GM23248 (cell line): ENCODE measurements at regions not wholly inside any gene's neighbourhood (a gene's known extent, or its start where the extent isn't known, plus 50 kb on each side); places are given as distances from the start of the nearest gene placed in this dataset.
A peak's percentile ranks its signal among the peaks of the same experiment; 100 is the strongest.

Experiments
- DNase-seq: peaks from one replicate; pipeline ENCODE4 v3.0.0-alpha.2; 2015
- H2AFZ ChIP-seq: fragments of 200-600 bp; sonication (generic); 2 replicates; pipeline ENCODE4 v1.6.1; 2016; ENCODE audit warnings: antibody characterized with exemption
- H3F3A ChIP-seq: fragments of 200-600 bp; sonication (generic); 2 replicates; pipeline ENCODE4 v1.6.1; 2016; ENCODE audit warnings: mild to moderate bottlenecking, antibody characterized with exemption, mixed run types; ENCODE audit not compliant: insufficient read depth
- H3K27ac ChIP-seq: fragments of 200-600 bp; sonication (generic); 2 replicates; pipeline ENCODE4 v1.5.1; 2016; ENCODE audit warnings: mild to moderate bottlenecking
- H3K27me3 ChIP-seq: fragments of 200-600 bp; sonication (generic); replicated peaks from 2 replicates; pipeline ENCODE4 v1.6.1; 2016; ENCODE audit warnings: mild to moderate bottlenecking; ENCODE audit not compliant: insufficient read depth
- H3K36me3 ChIP-seq: fragments of 200-600 bp; sonication (generic); 2 replicates; pipeline ENCODE4 v1.6.1; 2016; ENCODE audit warnings: low read depth, mild to moderate bottlenecking
- H3K4me1 ChIP-seq: fragments of 200-600 bp; sonication (generic); 2 replicates; pipeline ENCODE4 v1.6.1; 2016; ENCODE audit warnings: mild to moderate bottlenecking; ENCODE audit not compliant: insufficient read depth
- H3K4me2 ChIP-seq: fragments of 200-600 bp; sonication (generic); one replicate; pipeline ENCODE4 v1.6.1; 2016; ENCODE audit warnings: mild to moderate bottlenecking; ENCODE audit not compliant: unreplicated experiment
- H3K4me3 ChIP-seq: fragments of 200-600 bp; sonication (generic); 2 replicates; pipeline ENCODE4 v1.5.1; 2016; ENCODE audit warnings: mild to moderate bottlenecking
- H3K79me2 ChIP-seq: fragments of 200-600 bp; sonication (generic); 2 replicates; pipeline ENCODE4 v1.6.1; 2016; ENCODE audit warnings: mild to moderate bottlenecking; ENCODE audit not compliant: insufficient read depth
- H3K9ac ChIP-seq: fragments of 200-600 bp; sonication (generic); 2 replicates; pipeline ENCODE4 v1.6.1; 2016; ENCODE audit warnings: mild to moderate bottlenecking
- H3K9me2 ChIP-seq: fragments of 200-600 bp; sonication (generic); 2 replicates; pipeline ENCODE4 v1.6.1; 2016; ENCODE audit warnings: mixed run types, mild to moderate bottlenecking, moderate library complexity; ENCODE audit not compliant: insufficient read depth
- H3K9me3 ChIP-seq: fragments of 200-600 bp; sonication (generic); one replicate; pipeline ENCODE4 v1.6.1; 2017; ENCODE audit warnings: low read depth
- H4K20me1 ChIP-seq: fragments of 200-600 bp; sonication (generic); 2 replicates; pipeline ENCODE4 v1.6.0; 2016; ENCODE audit not compliant: insufficient read depth
- EZH2 ChIP-seq: fragments of 200-600 bp; sonication (generic); IDR thresholded peaks from 2 replicates; pipeline ENCODE4 v1.6.1; 2018; ENCODE audit warnings: antibody characterized with exemption, mild to moderate bottlenecking; ENCODE audit not compliant: insufficient read depth, poor library complexity, severe bottlenecking
- EZH2phosphoT487 ChIP-seq: fragments of 200-600 bp; sonication (generic); IDR thresholded peaks from 2 replicates; pipeline ENCODE4 v1.6.1; 2018; ENCODE audit warnings: antibody characterized with exemption, moderate library complexity, mild to moderate bottlenecking, low read depth; ENCODE audit not compliant: insufficient read depth
- WGBS, 2 experiments: methylation state at CpG; one replicate each; pipeline ENCODE4 v1.1.6; 2015 to 2017; ENCODE audit warnings: low lambda C conversion rate in 2 of 2, low coverage in 1 of 2; ENCODE audit errors: missing lambda C conversion rate in 2 of 2; 5-methylcytosine and 5-hydroxymethylcytosine counted together
- in situ Hi-C: fragments of 300-500 bp; cut with MboI; formaldehyde crosslinking; loops from 2 replicates; pipeline ENCODE4 v1.15.0; 2020

DNA sequence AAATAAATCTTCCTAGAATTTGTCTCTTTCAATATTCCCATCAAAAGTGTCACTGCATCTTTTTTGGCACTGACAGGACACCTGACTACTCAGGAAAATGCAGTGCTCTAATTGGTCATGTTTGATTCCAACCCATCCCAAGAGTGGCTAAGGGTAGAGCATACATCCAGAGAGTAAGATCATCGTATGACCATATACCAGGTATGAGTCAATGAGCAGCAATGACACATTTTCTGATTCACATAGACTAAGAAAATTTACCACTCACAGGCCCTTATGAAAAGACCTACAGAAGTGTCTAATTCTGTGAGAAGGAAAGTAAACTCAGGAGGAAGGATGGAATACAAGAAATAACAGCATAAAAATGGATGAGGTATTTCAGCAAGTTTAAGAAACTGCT, 434.2 kb downstream of the ZIC1 start:
- no peak overlapping the region for H3K4me3 ChIP-seq
- DNase-seq, result peak; percentile 45
- no peaks in the 10 kb centered on the region for H3K36me3 ChIP-seq
- no peak overlapping the region for H3K4me2 ChIP-seq
- in situ Hi-C loops, result no loop called here
- H3K27ac ChIP-seq, result no peak overlapping the region
- H4K20me1 ChIP-seq, result no peaks in the 10 kb centered on the region
- no peaks in the 10 kb centered on the region for H3K9me3 ChIP-seq
- H3F3A ChIP-seq, result no peaks in the 10 kb centered on the region
- no peaks in the 10 kb centered on the region for H3K27me3 ChIP-seq
- TF ChIP-seq EZH2phosphoT487, result no peak
- TF ChIP-seq EZH2, result no peak
- no peaks in the 10 kb centered on the region for H3K4me1 ChIP-seq
- no peak overlapping the region for H3K9ac ChIP-seq
- no peak overlapping the region for H2AFZ ChIP-seq
- H3K79me2 ChIP-seq, result no peaks in the 10 kb centered on the region
- no peaks in the 10 kb centered on the region for H3K9me2 ChIP-seq
- 53 to 72% methylated on average over 1 of the region's 1 CpG for WGBS, 2 experiments

- 83 to 87% methylated on average over 4 of the region's 4 CpGs for WGBS, 2 experiments
- Histone ChIP-seq H3K4me2 (no peak overlapping the region), H3K4me1 (no peaks in the 10 kb centered on the region), H4K20me1 (no peaks in the 10 kb centered on the region), H3K36me3 (no peaks in the 10 kb centered on the region), H3K9me2 (no peaks in the 10 kb centered on the region), H3K9me3 (no peaks in the 10 kb centered on the region), H3K79me2 (no peaks in the 10 kb centered on the region), H3K9ac (no peak overlapping the region), H3K27me3 (no peaks in the 10 kb centered on the region), H3F3A (no peaks in the 10 kb centered on the region), H2AFZ (no peak overlapping the region), H3K27ac (no peak overlapping the region), H3K4me3 (no peak overlapping the region)
- no peak for DNase-seq
- TF ChIP-seq EZH2phosphoT487 (no peak), EZH2 (no peak)
- in situ Hi-C loops, result no loop called here
These were observed 437.1 kb downstream of the ZIC1 start for GRCh38 chr3:147846293-147846692.

DNA sequence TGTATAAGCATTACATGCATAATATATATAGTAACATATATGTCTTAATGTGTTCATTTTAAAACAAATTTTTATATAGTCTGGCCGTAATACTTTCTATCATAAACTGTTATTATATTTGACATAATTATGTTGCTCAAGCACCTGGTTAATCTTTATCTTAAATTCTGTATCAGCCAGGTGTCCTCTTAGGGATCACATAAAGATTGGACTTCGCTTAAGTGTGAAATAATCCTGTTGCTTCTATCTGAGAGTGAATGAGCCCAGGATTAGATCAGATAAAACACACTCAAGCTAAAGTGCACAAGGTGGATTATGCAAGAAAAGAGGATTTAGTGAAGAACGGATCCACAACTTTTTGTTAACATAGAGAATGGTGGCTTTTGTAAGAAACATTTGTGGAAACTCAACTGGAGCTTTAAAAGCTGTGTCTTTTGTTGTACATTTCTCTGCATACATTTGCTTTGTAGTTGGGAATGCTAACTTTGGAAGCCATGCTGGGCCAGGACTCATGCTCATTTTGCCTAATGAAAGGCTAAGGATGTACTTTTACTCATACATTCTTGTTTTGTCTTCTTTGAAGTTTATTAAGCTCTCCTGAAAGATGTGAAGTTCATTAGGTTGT, 437.8 kb downstream of the ZIC1 start:
- Histone ChIP-seq H3K79me2 (no peaks in the 10 kb centered on the region), H3K27ac (no peak overlapping the region), H3K36me3 (no peaks in the 10 kb centered on the region), H3K9me2 (no peaks in the 10 kb centered on the region), H3K4me1 (no peaks in the 10 kb centered on the region), H3K4me2 (no peak overlapping the region), H3K9me3 (no peaks in the 10 kb centered on the region), H2AFZ (no peak overlapping the region), H4K20me1 (no peaks in the 10 kb centered on the region), H3K4me3 (no peak overlapping the region), H3K27me3 (no peaks in the 10 kb centered on the region), H3F3A (no peaks in the 10 kb centered on the region), H3K9ac (no peak overlapping the region)
- DNase-seq, result no peak
- in situ Hi-C loops, result no loop called here
- TF ChIP-seq EZH2phosphoT487, result no peak
- TF ChIP-seq EZH2, result no peak
- WGBS, 2 experiments, result 73 to 86% methylated on average over 3 of the region's 3 CpGs

DNA sequence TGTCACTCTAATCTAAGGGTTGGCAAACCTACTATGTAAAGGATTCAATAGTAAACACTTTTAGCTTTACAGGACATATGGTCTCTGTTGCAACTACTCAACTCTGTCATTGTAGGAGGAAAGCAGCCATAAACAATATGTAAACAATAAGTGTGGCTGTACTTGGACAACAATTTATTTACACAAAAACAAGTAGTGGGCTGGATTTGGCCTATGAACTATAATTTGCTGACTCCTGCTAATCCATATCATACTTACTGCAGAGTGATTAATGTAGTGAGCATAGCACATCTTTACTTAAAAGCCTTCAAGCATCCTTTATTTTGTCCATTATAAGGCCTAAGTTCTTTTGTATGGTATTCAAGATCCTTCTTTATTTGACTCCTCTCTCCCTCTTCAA, 441.9 kb downstream of the ZIC1 start:
- Histone ChIP-seq H3K9me2 (no peaks in the 10 kb centered on the region), H3K79me2 (no peaks in the 10 kb centered on the region), H3F3A (no peaks in the 10 kb centered on the region), H3K4me2 (no peak overlapping the region), H4K20me1 (no peaks in the 10 kb centered on the region), H3K36me3 (no peaks in the 10 kb centered on the region), H3K9ac (no peak overlapping the region), H3K4me3 (no peak overlapping the region), H3K4me1 (no peaks in the 10 kb centered on the region), H3K27me3 (no peaks in the 10 kb centered on the region), H3K9me3 (no peaks in the 10 kb centered on the region), H3K27ac (no peak overlapping the region), H2AFZ (no peak overlapping the region)
- no peak for TF ChIP-seq EZH2
- DNase-seq, result no peak
- in situ Hi-C loops, result no loop called here

GRCh38 chr3:147854542-147854941, 445.4 kb downstream of the ZIC1 start:
- WGBS, 2 experiments, result 75 to 88% methylated on average over 4 of the region's 4 CpGs
- no peak overlapping the region for H3K27ac ChIP-seq
- TF ChIP-seq EZH2phosphoT487 (no peak), EZH2 (no peak)

More at GRCh38 chr3:147854542-147854941, 445.4 kb downstream of the ZIC1 start:
- no peak overlapping the region for H3K9ac ChIP-seq
- H3K27me3 ChIP-seq, result no peaks in the 10 kb centered on the region
- no peaks in the 10 kb centered on the region for H3K9me3 ChIP-seq
- H3F3A ChIP-seq, result no peaks in the 10 kb centered on the region
- no peaks in the 10 kb centered on the region for H3K79me2 ChIP-seq
- no peak overlapping the region for H3K4me2 ChIP-seq
- H3K4me3 ChIP-seq, result no peak overlapping the region
- H3K4me1 ChIP-seq, result no peaks in the 10 kb centered on the region
- in situ Hi-C loops, result no loop called here
- H3K9me2 ChIP-seq, result no peaks in the 10 kb centered on the region
- DNase-seq, result no peak
- no peaks in the 10 kb centered on the region for H4K20me1 ChIP-seq
- no peak overlapping the region for H2AFZ ChIP-seq
- H3K36me3 ChIP-seq, result no peaks in the 10 kb centered on the region
